PFSK-1 (cell line): ENCODE measurements at regions not wholly inside any gene's neighbourhood (a gene's known extent, or its start where the extent isn't known, plus 50 kb on each side); places are given as distances from the start of the nearest gene placed in this dataset.

Source experiments
- FOXP2 ChIP-seq: optimal IDR thresholded peaks from 2 replicates; pipeline ENCODE3; 2011; ENCODE audit warnings: borderline replicate concordance, control low read depth, inconsistent platforms; ENCODE audit not compliant: insufficient read depth; ENCODE audit errors: extremely low read length, extremely low read depth
- POLR2AphosphoS5 ChIP-seq: IDR thresholded peaks from 2 replicates; pipeline ENCODE4 v1.6.1; 2012; ENCODE audit warnings: low read depth, mild to moderate bottlenecking, control low read depth, low read length, moderate library complexity
- SIN3A ChIP-seq: IDR thresholded peaks from 2 replicates; pipeline ENCODE4 v1.6.1; 2012; ENCODE audit warnings: mild to moderate bottlenecking, low read length, moderate library complexity, borderline replicate concordance; ENCODE audit not compliant: insufficient read depth
- TAF1 ChIP-seq: IDR thresholded peaks from 2 replicates; pipeline ENCODE4 v1.6.1; 2012; ENCODE audit warnings: low read length, control low read depth, borderline replicate concordance; ENCODE audit not compliant: insufficient read depth
- TF ChIP-seq, protein P1 (sequence below), 2 experiments: IDR thresholded peaks; 2 replicates each; pipeline versions ENCODE4 v1.6.1 to v1.8.0; 2011 to 2012; ENCODE audit warnings: low read depth in 2 of 2, low read length in 2 of 2, control low read depth in 1 of 2, inconsistent platforms in 1 of 2, mild to moderate bottlenecking in 1 of 2, moderate library complexity in 1 of 2; ENCODE audit not compliant: insufficient read depth in 1 of 2

DNA sequence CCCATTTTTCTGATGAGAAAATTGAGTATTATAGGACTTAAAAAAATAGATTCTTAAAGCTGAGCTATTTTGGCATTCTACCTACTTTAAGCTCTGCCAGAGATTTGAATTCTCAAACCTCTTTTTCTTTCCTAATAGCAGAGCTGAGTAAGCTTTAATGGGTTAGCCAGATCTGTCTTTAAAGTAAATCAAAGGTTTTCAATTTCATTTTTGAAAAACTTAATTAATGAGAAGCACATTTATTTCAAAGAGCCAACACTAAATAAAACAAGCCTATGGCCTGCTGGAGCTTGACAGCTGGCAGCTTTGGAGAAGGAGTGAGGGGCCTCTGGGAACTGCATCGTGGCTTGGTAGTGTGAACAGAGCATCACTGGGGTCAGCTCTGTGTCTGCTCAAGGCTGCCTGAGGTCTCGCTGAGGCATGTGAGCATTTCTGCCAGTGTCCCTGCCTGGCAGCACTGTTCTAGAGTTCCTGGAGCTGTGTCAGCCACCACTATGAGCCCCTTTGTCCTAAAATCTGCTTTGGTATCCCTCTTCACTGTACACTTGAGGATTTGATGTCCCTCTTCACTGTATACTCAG, 50.4 kb upstream of the PRSS23 start:
- TF ChIP-seq POLR2AphosphoS5 = no peak
- TF ChIP-seq FOXP2 = no peak
- no peak for TF ChIP-seq SIN3A
- no peak for TF ChIP-seq TAF1
- TF ChIP-seq, protein P1, sequence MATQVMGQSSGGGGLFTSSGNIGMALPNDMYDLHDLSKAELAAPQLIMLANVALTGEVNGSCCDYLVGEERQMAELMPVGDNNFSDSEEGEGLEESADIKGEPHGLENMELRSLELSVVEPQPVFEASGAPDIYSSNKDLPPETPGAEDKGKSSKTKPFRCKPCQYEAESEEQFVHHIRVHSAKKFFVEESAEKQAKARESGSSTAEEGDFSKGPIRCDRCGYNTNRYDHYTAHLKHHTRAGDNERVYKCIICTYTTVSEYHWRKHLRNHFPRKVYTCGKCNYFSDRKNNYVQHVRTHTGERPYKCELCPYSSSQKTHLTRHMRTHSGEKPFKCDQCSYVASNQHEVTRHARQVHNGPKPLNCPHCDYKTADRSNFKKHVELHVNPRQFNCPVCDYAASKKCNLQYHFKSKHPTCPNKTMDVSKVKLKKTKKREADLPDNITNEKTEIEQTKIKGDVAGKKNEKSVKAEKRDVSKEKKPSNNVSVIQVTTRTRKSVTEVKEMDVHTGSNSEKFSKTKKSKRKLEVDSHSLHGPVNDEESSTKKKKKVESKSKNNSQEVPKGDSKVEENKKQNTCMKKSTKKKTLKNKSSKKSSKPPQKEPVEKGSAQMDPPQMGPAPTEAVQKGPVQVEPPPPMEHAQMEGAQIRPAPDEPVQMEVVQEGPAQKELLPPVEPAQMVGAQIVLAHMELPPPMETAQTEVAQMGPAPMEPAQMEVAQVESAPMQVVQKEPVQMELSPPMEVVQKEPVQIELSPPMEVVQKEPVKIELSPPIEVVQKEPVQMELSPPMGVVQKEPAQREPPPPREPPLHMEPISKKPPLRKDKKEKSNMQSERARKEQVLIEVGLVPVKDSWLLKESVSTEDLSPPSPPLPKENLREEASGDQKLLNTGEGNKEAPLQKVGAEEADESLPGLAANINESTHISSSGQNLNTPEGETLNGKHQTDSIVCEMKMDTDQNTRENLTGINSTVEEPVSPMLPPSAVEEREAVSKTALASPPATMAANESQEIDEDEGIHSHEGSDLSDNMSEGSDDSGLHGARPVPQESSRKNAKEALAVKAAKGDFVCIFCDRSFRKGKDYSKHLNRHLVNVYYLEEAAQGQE (IDR thresholded peaks at IDR 0.05; ENCODE audit: insufficient read depth in 1 of 2, low read depth in 2 of 2, low read length in 2 of 2) = no peak

DNA sequence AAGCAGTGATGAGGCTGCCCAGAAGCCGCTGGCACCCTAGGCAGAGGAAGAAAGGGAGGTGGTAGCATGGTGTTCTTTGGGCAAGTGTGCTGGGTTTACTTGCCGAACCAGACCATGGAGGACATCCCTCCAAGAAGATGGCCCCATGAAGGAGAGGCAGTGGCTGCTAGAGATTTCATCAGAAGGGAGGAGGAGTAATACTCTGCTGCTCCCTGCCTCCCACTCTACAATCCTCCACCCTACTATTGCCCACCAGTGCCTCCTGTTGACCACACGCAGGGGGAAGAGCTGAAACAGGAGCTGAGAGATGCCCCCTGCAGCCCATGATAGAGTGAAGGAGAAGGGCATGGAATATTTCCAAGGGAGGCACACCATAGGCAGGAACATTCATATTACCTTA, 51.0 kb upstream of the PRSS23 start:
- TF ChIP-seq, protein P1 (IDR thresholded peaks at IDR 0.05; ENCODE audit: insufficient read depth in 1 of 2, low read depth in 2 of 2, low read length in 2 of 2) = no peak
- TF ChIP-seq TAF1 (no peak), POLR2AphosphoS5 (no peak), SIN3A (no peak), FOXP2 (no peak)

DNA sequence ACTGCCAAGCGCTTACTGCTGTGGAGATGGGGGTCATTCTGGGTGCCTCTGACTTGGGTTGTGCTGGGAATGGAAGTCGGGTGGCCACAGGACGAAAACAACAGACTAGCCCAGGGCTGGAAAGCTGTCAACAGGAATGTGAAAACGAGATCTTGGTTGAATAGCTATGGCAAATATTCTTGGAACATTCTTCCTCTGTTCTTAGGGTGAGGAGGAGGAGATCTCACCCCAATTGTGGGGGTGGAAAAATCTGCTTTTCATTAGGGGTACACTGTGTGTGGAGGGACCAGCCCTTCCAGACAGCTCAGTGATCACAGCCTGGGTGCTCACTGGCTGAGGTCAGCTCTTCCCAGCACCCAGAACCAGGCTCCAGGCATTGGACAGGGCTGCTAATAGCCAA, 52.0 kb upstream of the PRSS23 start:
- TF ChIP-seq, protein P1 (IDR thresholded peaks at IDR 0.05; ENCODE audit: insufficient read depth in 1 of 2, low read depth in 2 of 2, low read length in 2 of 2) = no peak
- TF ChIP-seq SIN3A (no peak), TAF1 (no peak)

GRCh38 chr11:86747801-86748200, 52.5 kb upstream of the PRSS23 start:
- TF ChIP-seq FOXP2 = no peak
- TF ChIP-seq POLR2AphosphoS5 = no peak
- TF ChIP-seq SIN3A = no peak
- TF ChIP-seq, protein P1 (IDR thresholded peaks at IDR 0.05; ENCODE audit: insufficient read depth in 1 of 2, low read depth in 2 of 2, low read length in 2 of 2) = no peak
- no peak for TF ChIP-seq TAF1

DNA sequence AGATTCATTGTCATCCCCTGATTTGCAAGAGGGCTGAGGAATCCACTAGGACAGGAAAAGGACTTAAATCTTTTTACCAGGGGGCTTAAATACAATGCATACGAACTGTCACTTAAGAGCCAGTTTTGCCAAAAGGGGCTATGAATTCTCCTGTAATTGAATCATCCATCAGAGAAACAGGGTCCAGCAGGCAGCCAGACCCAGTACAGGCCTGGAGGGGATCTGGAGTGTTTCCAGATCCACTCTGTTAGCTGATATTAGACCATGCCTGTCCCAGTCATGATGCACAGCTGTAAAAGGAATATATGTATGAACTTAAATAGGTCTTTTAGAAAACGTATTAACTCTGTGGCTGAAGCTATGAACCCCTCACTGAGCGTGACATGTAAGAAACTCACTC, 53.8 kb upstream of the PRSS23 start:
- TF ChIP-seq SIN3A (no peak), FOXP2 (no peak)
- TF ChIP-seq, protein P1 (IDR thresholded peaks at IDR 0.05; ENCODE audit: insufficient read depth in 1 of 2, low read depth in 2 of 2, low read length in 2 of 2) = no peak
